Effector memory CD4-positive, alpha-beta T cell (primary cell): ENCODE measurements at regions not wholly inside any gene's neighbourhood (a gene's known extent, or its start where the extent isn't known, plus 50 kb on each side); places are given as distances from the start of the nearest gene placed in this dataset.

ENCODE experiments used
- DNase-seq, 3 donors: peaks; one replicate each; pipeline ENCODE4 v3.0.0-alpha.2; 2020
- H3K27ac ChIP-seq: 2 replicates; pipeline ENCODE4 v1.7.0; 2013; ENCODE audit warnings: mild to moderate bottlenecking, low read length, moderate library complexity; ENCODE audit not compliant: insufficient read depth, poor library complexity, severe bottlenecking
- H3K27me3 ChIP-seq: replicated peaks from 2 replicates; pipeline ENCODE4 v1.7.0; 2013; ENCODE audit warnings: mild to moderate bottlenecking, low read length; ENCODE audit not compliant: insufficient read depth, control insufficient read depth, poor library complexity, severe bottlenecking
- H3K36me3 ChIP-seq: 2 replicates; pipeline ENCODE4 v1.7.0; 2013; ENCODE audit warnings: mild to moderate bottlenecking, low read length, moderate library complexity; ENCODE audit not compliant: control insufficient read depth, insufficient read depth
- H3K4me1 ChIP-seq: 2 replicates; pipeline ENCODE4 v1.7.0; 2013; ENCODE audit warnings: low read length, mild to moderate bottlenecking; ENCODE audit not compliant: control insufficient read depth, insufficient read depth, poor library complexity, severe bottlenecking
- H3K4me3 ChIP-seq: 2 replicates; pipeline ENCODE4 v1.7.0; 2013; ENCODE audit warnings: low read length, low read depth, mild to moderate bottlenecking; ENCODE audit not compliant: insufficient read depth, poor library complexity, severe bottlenecking
- H3K9me3 ChIP-seq: 2 replicates; pipeline ENCODE4 v1.7.0; 2013; ENCODE audit warnings: mild to moderate bottlenecking, low read length, moderate library complexity; ENCODE audit not compliant: control insufficient read depth

DNA sequence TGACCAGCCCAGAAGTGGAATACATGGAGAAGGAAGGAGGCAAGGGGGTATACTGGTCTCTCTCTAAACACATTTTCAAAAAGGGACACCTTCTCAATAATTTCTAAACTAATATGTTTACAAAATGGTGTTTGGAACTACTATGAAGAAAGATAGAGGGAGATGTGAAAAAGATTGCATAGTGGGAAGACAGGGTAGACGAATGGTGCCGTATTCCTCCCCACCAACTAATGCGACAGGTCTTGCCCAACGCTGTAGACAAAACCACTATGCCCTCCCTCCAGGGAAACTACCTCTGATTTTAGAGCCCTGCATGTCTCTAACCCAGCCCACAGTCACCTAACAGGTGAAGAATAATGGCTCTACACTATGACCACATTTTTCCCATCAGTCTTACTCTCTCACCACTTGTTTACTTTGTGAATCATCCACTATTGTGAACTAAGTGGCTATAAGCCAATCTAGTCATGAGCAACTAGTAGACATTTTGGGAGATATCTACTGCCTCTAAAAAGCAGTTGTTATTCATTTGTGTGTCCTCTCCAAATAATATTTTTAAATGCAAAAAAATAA lies 108.2 kb upstream of the UBE2E2 start:
- no peak for DNase-seq
- Histone ChIP-seq H3K36me3 (no peaks in the 10 kb centered on the region), H3K9me3 (no peaks in the 10 kb centered on the region), H3K4me1 (no peaks in the 10 kb centered on the region), H3K27me3 (no peaks in the 10 kb centered on the region), H3K27ac (no peak overlapping the region), H3K4me3 (no peak overlapping the region)

DNA sequence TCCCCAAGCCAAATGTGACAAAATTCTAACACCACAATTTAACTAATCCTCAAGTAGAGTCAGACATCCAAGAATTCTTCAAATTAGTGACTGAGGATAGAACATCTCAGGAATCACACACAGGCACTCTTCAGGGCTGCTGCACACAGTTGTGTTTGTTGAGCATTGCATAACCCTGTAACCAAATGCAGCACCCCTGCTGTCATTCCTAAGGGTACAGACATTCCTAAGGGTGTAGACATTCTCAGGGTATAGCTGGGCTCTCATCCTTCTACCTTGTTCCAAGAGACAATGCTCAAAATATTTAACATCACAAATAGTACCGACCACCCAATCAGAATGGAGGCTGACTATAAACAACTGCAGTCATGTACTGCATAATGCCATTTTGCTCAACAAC lies 107.1 kb upstream of the UBE2E2 start:
- H3K27me3 ChIP-seq = no peaks in the 10 kb centered on the region
- no peak for DNase-seq
- H3K36me3 ChIP-seq = no peaks in the 10 kb centered on the region
- no peaks in the 10 kb centered on the region for H3K4me1 ChIP-seq
- no peaks in the 10 kb centered on the region for H3K9me3 ChIP-seq
- H3K4me3 ChIP-seq = no peak overlapping the region
- no peak overlapping the region for H3K27ac ChIP-seq

DNA sequence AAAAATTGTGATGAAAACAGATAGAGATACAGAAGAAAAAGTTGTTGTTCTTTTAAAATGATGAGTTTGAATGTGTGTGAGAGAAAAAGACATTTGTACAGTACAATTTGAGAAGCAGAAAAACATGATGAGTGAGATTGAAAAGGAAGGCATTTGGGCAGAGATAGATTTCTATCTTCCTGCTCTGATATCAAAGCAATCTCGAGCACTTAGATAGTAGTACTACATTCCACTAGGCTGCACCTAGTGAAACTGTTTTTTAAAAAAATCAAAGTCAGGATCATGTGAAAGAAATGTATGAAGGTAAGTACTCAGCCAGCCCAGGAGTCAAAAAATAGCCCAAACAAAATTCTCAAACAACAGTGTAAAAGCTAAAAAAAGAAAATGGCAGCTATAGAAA lies 104.1 kb upstream of the UBE2E2 start:
- Histone ChIP-seq H3K36me3 (no peaks in the 10 kb centered on the region), H3K27me3 (no peaks in the 10 kb centered on the region), H3K4me1 (no peaks in the 10 kb centered on the region), H3K9me3 (no peaks in the 10 kb centered on the region), H3K27ac (no peak overlapping the region), H3K4me3 (no peak overlapping the region)
- DNase-seq = no peak

DNA sequence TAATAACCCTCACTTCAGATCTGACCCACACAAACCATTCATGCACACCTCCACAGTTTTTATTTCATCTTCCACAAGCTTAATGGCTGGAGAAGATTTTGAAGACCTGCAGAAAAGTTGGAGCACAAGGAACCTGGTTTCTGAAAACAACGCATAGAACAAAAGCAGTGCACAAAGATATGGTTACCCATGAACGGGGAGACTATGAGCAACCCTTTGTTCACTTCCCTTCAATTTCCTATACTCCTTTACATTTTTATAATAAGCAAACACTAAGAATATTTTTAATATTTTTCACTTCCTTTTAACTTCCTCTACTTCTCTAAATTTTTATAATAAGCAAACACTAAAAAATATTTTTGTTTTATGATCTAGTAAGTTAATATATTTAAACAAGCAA lies 103.5 kb upstream of the UBE2E2 start:
- H3K9me3 ChIP-seq = no peaks in the 10 kb centered on the region
- H3K27ac ChIP-seq = no peak overlapping the region
- H3K27me3 ChIP-seq = no peaks in the 10 kb centered on the region
- no peak overlapping the region for H3K4me3 ChIP-seq
- DNase-seq = no peak
- H3K36me3 ChIP-seq = no peaks in the 10 kb centered on the region
- no peaks in the 10 kb centered on the region for H3K4me1 ChIP-seq

DNA sequence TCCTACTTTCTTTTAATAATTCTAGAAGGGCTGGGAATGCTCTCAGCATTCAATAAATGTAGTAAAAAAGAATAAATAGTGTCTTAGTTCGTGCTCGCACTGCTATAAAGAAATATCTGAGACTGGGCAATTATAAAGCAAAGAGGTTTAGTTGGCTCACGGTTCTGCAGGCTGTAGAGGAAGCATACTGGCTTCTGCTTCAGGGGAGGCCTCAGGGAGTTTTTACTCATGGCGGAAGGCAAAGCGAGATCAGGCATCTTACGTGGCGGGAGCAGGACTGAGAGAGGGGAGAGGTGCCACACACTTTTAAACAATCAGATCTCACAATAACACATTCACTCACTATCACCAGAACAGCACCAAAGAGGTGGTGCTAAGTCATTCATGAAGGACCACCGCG lies 103.0 kb upstream of the UBE2E2 start:
- DNase-seq = no peak
- Histone ChIP-seq H3K4me1 (no peaks in the 10 kb centered on the region), H3K36me3 (no peaks in the 10 kb centered on the region), H3K27me3 (no peaks in the 10 kb centered on the region), H3K27ac (no peak overlapping the region), H3K4me3 (no peak overlapping the region), H3K9me3 (no peaks in the 10 kb centered on the region)

DNA sequence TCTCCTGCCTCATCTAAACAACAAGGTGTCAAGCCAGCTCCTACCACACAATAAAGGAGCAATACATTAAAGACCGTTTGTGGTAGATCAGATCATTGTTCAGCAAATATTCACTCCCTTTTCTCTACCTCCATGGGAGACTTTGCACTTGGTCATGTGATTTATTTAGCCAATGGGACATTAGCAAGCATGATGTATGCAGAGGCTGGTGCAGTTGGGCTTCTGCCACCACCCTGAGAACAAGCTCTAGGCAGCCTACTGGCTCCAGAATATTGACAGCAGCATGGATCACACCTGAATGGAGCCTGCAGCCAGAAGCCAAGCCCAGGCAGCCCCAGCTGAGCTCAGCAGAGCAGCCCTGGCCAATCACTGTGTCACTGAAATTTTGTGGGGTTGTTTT lies 99.4 kb upstream of the UBE2E2 start:
- Histone ChIP-seq H3K36me3 (no peaks in the 10 kb centered on the region), H3K4me1 (no peaks in the 10 kb centered on the region), H3K4me3 (no peak overlapping the region), H3K27me3 (no peaks in the 10 kb centered on the region), H3K27ac (no peak overlapping the region), H3K9me3 (no peaks in the 10 kb centered on the region)
- DNase-seq = no peak

DNA sequence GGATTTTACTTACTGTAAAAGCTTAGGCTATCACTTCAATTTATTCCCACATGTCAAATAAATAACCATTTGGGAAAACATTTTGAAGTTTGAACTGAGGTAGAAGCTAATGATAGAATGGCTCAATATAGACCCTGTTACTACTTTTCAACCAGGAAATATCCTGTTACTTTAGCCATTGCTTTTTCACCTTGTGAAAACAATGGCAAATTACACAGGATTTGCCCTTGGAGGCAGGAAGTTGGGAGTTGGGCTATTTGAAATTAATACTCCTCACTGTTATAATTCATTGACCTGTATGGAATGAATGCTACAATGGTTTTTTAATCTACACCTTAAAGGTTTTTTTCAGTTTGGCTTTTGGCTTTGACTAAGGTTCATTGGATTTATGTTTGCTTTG lies 98.1 kb upstream of the UBE2E2 start:
- Histone ChIP-seq H3K9me3 (no peaks in the 10 kb centered on the region), H3K27ac (no peak overlapping the region), H3K27me3 (no peaks in the 10 kb centered on the region), H3K4me3 (no peak overlapping the region), H3K36me3 (no peaks in the 10 kb centered on the region), H3K4me1 (no peaks in the 10 kb centered on the region)
- DNase-seq = no peak

DNA sequence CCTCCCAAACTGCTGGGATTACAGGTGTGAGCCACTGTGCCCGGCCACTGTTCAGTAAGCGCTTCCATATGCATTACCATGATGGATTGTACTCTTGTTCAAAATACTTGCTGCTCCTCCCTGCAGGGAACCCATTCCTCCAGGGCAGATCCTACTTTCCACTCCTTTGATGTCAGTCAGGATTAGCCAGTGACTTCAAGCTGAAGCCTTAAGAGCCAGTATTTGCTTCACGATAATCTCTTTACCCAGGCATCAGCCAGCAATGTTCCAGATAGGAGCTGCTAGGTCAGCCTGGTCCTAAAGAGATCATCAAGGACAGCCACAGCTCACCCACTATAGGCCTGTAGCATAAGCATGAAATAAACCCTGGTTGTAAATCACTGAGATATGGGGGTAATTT lies 96.5 kb upstream of the UBE2E2 start:
- Histone ChIP-seq H3K27me3 (no peaks in the 10 kb centered on the region), H3K4me3 (no peak overlapping the region), H3K27ac (no peak overlapping the region), H3K4me1 (no peaks in the 10 kb centered on the region), H3K36me3 (no peaks in the 10 kb centered on the region), H3K9me3 (no peaks in the 10 kb centered on the region)
- DNase-seq = no peak

DNA sequence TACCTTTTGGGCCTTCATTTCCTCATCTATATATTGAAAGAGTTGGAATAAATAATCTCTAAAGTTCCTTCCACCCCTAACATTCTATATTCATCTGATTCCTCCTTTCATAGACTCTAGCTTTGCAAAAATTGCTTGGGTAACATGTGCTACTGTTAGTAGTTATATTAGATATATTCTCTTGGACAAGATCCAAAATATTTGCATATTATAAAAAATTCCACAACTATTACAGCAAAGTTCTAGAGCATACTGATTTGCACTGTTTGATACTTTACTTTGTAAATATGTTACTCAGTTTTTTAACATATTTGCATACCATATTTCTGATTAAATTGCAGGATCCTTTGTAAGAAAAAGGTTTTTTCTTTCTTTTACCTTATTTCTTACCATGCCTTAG lies 95.9 kb upstream of the UBE2E2 start:
- DNase-seq = no peak
- Histone ChIP-seq H3K9me3 (no peaks in the 10 kb centered on the region), H3K27ac (no peak overlapping the region), H3K4me1 (no peaks in the 10 kb centered on the region), H3K36me3 (no peaks in the 10 kb centered on the region), H3K4me3 (no peak overlapping the region), H3K27me3 (no peaks in the 10 kb centered on the region)

DNA sequence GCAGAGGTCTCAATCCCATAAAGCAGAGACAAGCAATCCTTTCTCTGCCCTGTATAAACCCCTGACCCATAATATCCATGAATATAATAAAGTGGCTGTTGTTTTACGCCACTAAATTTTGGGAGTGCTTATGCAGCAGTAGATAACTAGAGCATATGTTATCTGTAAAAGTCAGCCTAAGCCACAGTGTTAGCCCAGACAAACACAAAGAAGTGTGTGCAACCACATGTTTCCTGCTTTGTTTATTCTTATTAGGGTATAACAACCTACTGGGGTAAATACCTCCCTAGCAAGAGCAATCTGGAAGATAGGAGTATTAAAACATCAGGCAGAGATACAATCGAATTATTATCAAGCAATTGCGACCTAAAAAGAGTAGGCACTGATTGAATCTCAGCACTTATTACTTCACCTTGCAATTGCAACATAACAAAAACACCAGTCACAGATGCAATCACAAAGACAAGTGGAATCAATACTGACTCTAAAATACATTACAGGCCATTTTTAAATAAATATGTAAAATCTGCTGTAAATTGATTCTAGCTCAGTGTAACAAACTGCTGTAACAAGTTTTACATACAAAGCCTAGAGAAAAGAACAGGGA lies 94.6 kb upstream of the UBE2E2 start:
- Histone ChIP-seq H3K4me3 (no peak overlapping the region), H3K9me3 (no peaks in the 10 kb centered on the region), H3K4me1 (no peaks in the 10 kb centered on the region), H3K36me3 (no peaks in the 10 kb centered on the region), H3K27ac (no peak overlapping the region), H3K27me3 (no peaks in the 10 kb centered on the region)
- DNase-seq = no peak
